ENCODE measurements at regions not wholly inside any gene's neighbourhood (a gene's known extent, or its start where the extent isn't known, plus 50 kb on each side); places are given as distances from the start of the nearest gene placed in this dataset.

- H3K4me3 ChIP-seq (ENCODE audit: insufficient read depth, low read depth, low read length): no peak overlapping the region
- H3K27me3 ChIP-seq (ENCODE audit: control insufficient read depth, insufficient read depth, low read length, poor library complexity, severe bottlenecking): no peaks in the 10 kb centered on the region
- H3K9me3 ChIP-seq (ENCODE audit: control insufficient read depth, low read length): no peaks in the 10 kb centered on the region
- no peak overlapping the region for H3K27ac ChIP-seq (ENCODE audit: insufficient read depth, low read depth, low read length, poor library complexity, severe bottlenecking)
- no peaks in the 10 kb centered on the region for H3K4me1 ChIP-seq (ENCODE audit: control insufficient read depth, insufficient read depth, low read length)
- H3K36me3 ChIP-seq (ENCODE audit: control insufficient read depth, insufficient read depth, low read length): no peaks in the 10 kb centered on the region
- 81 to 95% methylated on average over 2 of the region's 2 CpGs for WGBS, 2 experiments
Observed at GRCh38 chr11:27266125-27266524, 96.9 kb downstream of the CCDC34 start.

- Histone ChIP-seq H3K27ac (ENCODE audit: insufficient read depth, low read depth, low read length, poor library complexity, severe bottlenecking) (no peak overlapping the region), H3K36me3 (ENCODE audit: control insufficient read depth, insufficient read depth, low read length) (no peaks in the 10 kb centered on the region), H3K4me1 (ENCODE audit: control insufficient read depth, insufficient read depth, low read length) (no peaks in the 10 kb centered on the region), H3K9me3 (ENCODE audit: control insufficient read depth, low read length) (no peaks in the 10 kb centered on the region), H3K4me3 (ENCODE audit: insufficient read depth, low read depth, low read length) (no peak overlapping the region), H3K27me3 (ENCODE audit: control insufficient read depth, insufficient read depth, low read length, poor library complexity, severe bottlenecking) (no peaks in the 10 kb centered on the region)
- WGBS, 2 experiments: 92% methylated on average over 1 of the region's 3 CpGs; no CpG with 5 or more reads in 1 of the 2 experiments
Observed at GRCh38 chr11:27263986-27264385, 99.0 kb downstream of the CCDC34 start.

GRCh38 chr11:27263046-27263445 is 100.0 kb downstream of the CCDC34 start:
- Histone ChIP-seq H3K27me3 (ENCODE audit: control insufficient read depth, insufficient read depth, low read length, poor library complexity, severe bottlenecking) (no peaks in the 10 kb centered on the region), H3K27ac (ENCODE audit: insufficient read depth, low read depth, low read length, poor library complexity, severe bottlenecking) (no peak overlapping the region)

GRCh38 chr11:27255447-27255828 is 107.6 kb downstream of the CCDC34 start:
- H3K4me1 ChIP-seq (ENCODE audit: control insufficient read depth, insufficient read depth, low read length): no peaks in the 10 kb centered on the region
- H3K27ac ChIP-seq (ENCODE audit: insufficient read depth, low read depth, low read length, poor library complexity, severe bottlenecking): no peak overlapping the region
- no peaks in the 10 kb centered on the region for H3K36me3 ChIP-seq (ENCODE audit: control insufficient read depth, insufficient read depth, low read length)

More at GRCh38 chr11:27263046-27263445, 100.0 kb downstream of the CCDC34 start:
- Histone ChIP-seq H3K36me3 (ENCODE audit: control insufficient read depth, insufficient read depth, low read length) (no peaks in the 10 kb centered on the region), H3K9me3 (ENCODE audit: control insufficient read depth, low read length) (no peaks in the 10 kb centered on the region), H3K4me1 (ENCODE audit: control insufficient read depth, insufficient read depth, low read length) (no peaks in the 10 kb centered on the region), H3K4me3 (ENCODE audit: insufficient read depth, low read depth, low read length) (no peak overlapping the region)

GRCh38 chr11:27254744-27255446 is 108.1 kb downstream of the CCDC34 start:
- no peaks in the 10 kb centered on the region for H3K4me1 ChIP-seq (ENCODE audit: control insufficient read depth, insufficient read depth, low read length)
- no peaks in the 10 kb centered on the region for H3K9me3 ChIP-seq (ENCODE audit: control insufficient read depth, low read length)
- no peak overlapping the region for H3K4me3 ChIP-seq (ENCODE audit: insufficient read depth, low read depth, low read length)
- 86 to 90% methylated on average over 1 of the region's 1 CpG for WGBS, 2 experiments
- no peak overlapping the region for H3K27ac ChIP-seq (ENCODE audit: insufficient read depth, low read depth, low read length, poor library complexity, severe bottlenecking)
- H3K27me3 ChIP-seq (ENCODE audit: control insufficient read depth, insufficient read depth, low read length, poor library complexity, severe bottlenecking): no peaks in the 10 kb centered on the region
- no peaks in the 10 kb centered on the region for H3K36me3 ChIP-seq (ENCODE audit: control insufficient read depth, insufficient read depth, low read length)

More at GRCh38 chr11:27255447-27255828, 107.6 kb downstream of the CCDC34 start:
- Histone ChIP-seq H3K4me3 (ENCODE audit: insufficient read depth, low read depth, low read length) (no peak overlapping the region), H3K27me3 (ENCODE audit: control insufficient read depth, insufficient read depth, low read length, poor library complexity, severe bottlenecking) (no peaks in the 10 kb centered on the region), H3K9me3 (ENCODE audit: control insufficient read depth, low read length) (no peaks in the 10 kb centered on the region)

- Histone ChIP-seq H3K27ac (ENCODE audit: insufficient read depth, low read depth, low read length, poor library complexity, severe bottlenecking) (no peak overlapping the region), H3K4me1 (ENCODE audit: control insufficient read depth, insufficient read depth, low read length) (peaks cover 7% of the 10 kb centered on the region), H3K27me3 (ENCODE audit: control insufficient read depth, insufficient read depth, low read length, poor library complexity, severe bottlenecking) (no peaks in the 10 kb centered on the region), H3K4me3 (ENCODE audit: insufficient read depth, low read depth, low read length) (no peak overlapping the region), H3K36me3 (ENCODE audit: control insufficient read depth, insufficient read depth, low read length) (no peaks in the 10 kb centered on the region), H3K9me3 (ENCODE audit: control insufficient read depth, low read length) (no peaks in the 10 kb centered on the region)
- WGBS, 2 experiments: 93 to 100% methylated on average over 1 of the region's 1 CpG
Observed at GRCh38 chr11:27253224-27253623, 109.8 kb downstream of the CCDC34 start.

- no peaks in the 10 kb centered on the region for H3K36me3 ChIP-seq (ENCODE audit: control insufficient read depth, insufficient read depth, low read length)
- H3K9me3 ChIP-seq (ENCODE audit: control insufficient read depth, low read length): no peaks in the 10 kb centered on the region
- H3K27ac ChIP-seq (ENCODE audit: insufficient read depth, low read depth, low read length, poor library complexity, severe bottlenecking): no peak overlapping the region
- peaks cover 8% of the 10 kb centered on the region for H3K4me1 ChIP-seq (ENCODE audit: control insufficient read depth, insufficient read depth, low read length)
- no peaks in the 10 kb centered on the region for H3K27me3 ChIP-seq (ENCODE audit: control insufficient read depth, insufficient read depth, low read length, poor library complexity, severe bottlenecking)
- 93 to 97% methylated on average over 5 of the region's 5 CpGs for WGBS, 2 experiments
- H3K4me3 ChIP-seq (ENCODE audit: insufficient read depth, low read depth, low read length): no peak overlapping the region
Observed at GRCh38 chr11:27250867-27251665, 111.9 kb downstream of the CCDC34 start.

- Histone ChIP-seq H3K27me3 (ENCODE audit: control insufficient read depth, insufficient read depth, low read length, poor library complexity, severe bottlenecking) (no peaks in the 10 kb centered on the region), H3K9me3 (ENCODE audit: control insufficient read depth, low read length) (no peaks in the 10 kb centered on the region), H3K4me1 (ENCODE audit: control insufficient read depth, insufficient read depth, low read length) (peaks cover 8% of the 10 kb centered on the region), H3K27ac (ENCODE audit: insufficient read depth, low read depth, low read length, poor library complexity, severe bottlenecking) (no peak overlapping the region), H3K36me3 (ENCODE audit: control insufficient read depth, insufficient read depth, low read length) (no peaks in the 10 kb centered on the region), H3K4me3 (ENCODE audit: insufficient read depth, low read depth, low read length) (no peak overlapping the region)
- WGBS, 2 experiments: 58 to 65% methylated on average over 12 to 13 of the region's 13 CpGs
Observed at GRCh38 chr11:27248576-27249509, 114.2 kb downstream of the CCDC34 start.

- H3K27me3 ChIP-seq (ENCODE audit: control insufficient read depth, insufficient read depth, low read length, poor library complexity, severe bottlenecking): no peaks in the 10 kb centered on the region
- no peaks in the 10 kb centered on the region for H3K9me3 ChIP-seq (ENCODE audit: control insufficient read depth, low read length)
- peaks cover 15% of the 10 kb centered on the region for H3K4me1 ChIP-seq (ENCODE audit: control insufficient read depth, insufficient read depth, low read length)
- WGBS, 2 experiments: 81 to 86% methylated on average over 4 to 5 of the region's 5 CpGs
- H3K4me3 ChIP-seq (ENCODE audit: insufficient read depth, low read depth, low read length): no peak overlapping the region
- H3K27ac ChIP-seq (ENCODE audit: insufficient read depth, low read depth, low read length, poor library complexity, severe bottlenecking): no peak overlapping the region
- no peaks in the 10 kb centered on the region for H3K36me3 ChIP-seq (ENCODE audit: control insufficient read depth, insufficient read depth, low read length)
Observed at GRCh38 chr11:27247660-27248059, 115.4 kb downstream of the CCDC34 start.

- Histone ChIP-seq H3K27ac (ENCODE audit: insufficient read depth, low read depth, low read length, poor library complexity, severe bottlenecking) (no peak overlapping the region), H3K9me3 (ENCODE audit: control insufficient read depth, low read length) (no peaks in the 10 kb centered on the region), H3K4me1 (ENCODE audit: control insufficient read depth, insufficient read depth, low read length) (peaks cover 16% of the 10 kb centered on the region), H3K27me3 (ENCODE audit: control insufficient read depth, insufficient read depth, low read length, poor library complexity, severe bottlenecking) (no peaks in the 10 kb centered on the region), H3K4me3 (ENCODE audit: insufficient read depth, low read depth, low read length) (no peak overlapping the region), H3K36me3 (ENCODE audit: control insufficient read depth, insufficient read depth, low read length) (no peaks in the 10 kb centered on the region)
- 93 to 100% methylated on average over 3 of the region's 3 CpGs for WGBS, 2 experiments
Observed at GRCh38 chr11:27246925-27247324, 116.1 kb downstream of the CCDC34 start.

All from ectodermal cell (in vitro differentiated cells).